Type B pancreatic cell (in vitro differentiated cells): ENCODE measurements at regions not wholly inside any gene's neighbourhood (a gene's known extent, or its start where the extent isn't known, plus 50 kb on each side); places are given as distances from the start of the nearest gene placed in this dataset.

Source experiments
- DNase-seq: peaks from one replicate; pipeline ENCODE4 v3.0.0; 2021; ENCODE audit warnings: mixed read lengths; ENCODE audit not compliant: unreplicated experiment; ENCODE audit errors: extremely low spot score
- H3K27ac Mint-ChIP-seq: 2 replicates; pipeline ENCODE4 v1.8.0; 2021; ENCODE audit warnings: mild to moderate bottlenecking, mixed read lengths
- H3K27me3 Mint-ChIP-seq: 2 replicates; pipeline ENCODE4 v1.8.0; 2021; ENCODE audit warnings: mixed read lengths
- H3K36me3 Mint-ChIP-seq: 2 replicates; pipeline ENCODE4 v1.8.0; 2021; ENCODE audit warnings: mixed read lengths
- H3K4me1 Mint-ChIP-seq: one replicate; pipeline ENCODE4 v1.8.0; 2021; ENCODE audit warnings: mixed read lengths; ENCODE audit not compliant: unreplicated experiment
- H3K4me3 Mint-ChIP-seq: 2 replicates; pipeline ENCODE4 v1.8.0; 2021; ENCODE audit warnings: mild to moderate bottlenecking, mixed read lengths
- H3K9me3 Mint-ChIP-seq: 2 replicates; pipeline ENCODE4 v1.8.0; 2021; ENCODE audit warnings: mixed read lengths
- TF ChIP-seq, protein P1 (sequence below): fragments of 200-600 bp; sonication (generic); conservative IDR thresholded peaks from 2 replicates; pipeline ENCODE4 v1.5.0; 2021; ENCODE audit warnings: antibody characterized with exemption, mild to moderate bottlenecking

DNA sequence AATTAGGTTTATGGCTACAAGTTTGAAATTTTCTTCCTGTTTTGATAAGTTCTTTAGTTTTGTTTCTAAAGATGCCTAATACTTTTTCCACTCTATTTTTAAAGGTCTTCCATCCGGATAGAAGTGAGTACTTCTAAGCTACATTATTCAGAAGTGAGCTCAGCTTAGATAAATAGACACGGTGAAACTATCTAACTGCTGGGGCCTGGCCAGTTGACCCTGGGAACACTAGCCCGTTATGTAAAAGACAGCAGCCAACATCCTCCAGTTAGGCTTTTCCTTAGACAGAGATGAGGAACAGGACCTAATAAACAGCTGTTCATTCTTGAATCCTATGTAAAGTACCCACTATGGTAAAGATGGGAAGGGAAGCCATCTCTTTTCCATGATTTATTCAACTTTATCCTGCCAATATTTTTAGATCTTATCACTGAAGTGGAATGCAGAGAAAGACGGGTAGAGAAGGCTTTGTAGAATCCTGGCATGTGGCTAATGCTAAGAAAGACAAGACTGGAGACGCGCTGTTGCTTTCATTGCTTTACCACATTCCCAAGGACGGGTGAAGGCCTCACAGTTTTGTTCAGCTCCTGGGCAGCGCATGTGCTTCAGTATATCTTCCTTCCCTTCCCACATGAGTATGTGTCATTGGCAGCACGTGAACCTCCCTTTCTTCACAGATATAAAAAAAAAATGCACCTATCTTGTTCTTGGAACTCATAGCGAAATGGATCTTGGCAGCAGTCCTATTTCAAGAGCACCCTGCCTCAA lies 340.0 kb upstream of the MEOX2 start:
- no peak for DNase-seq
- H3K27me3 Mint-ChIP-seq = no peaks in the 10 kb centered on the region
- no peaks in the 10 kb centered on the region for H3K36me3 Mint-ChIP-seq
- no peak overlapping the region for H3K27ac Mint-ChIP-seq
- TF ChIP-seq, protein P1, sequence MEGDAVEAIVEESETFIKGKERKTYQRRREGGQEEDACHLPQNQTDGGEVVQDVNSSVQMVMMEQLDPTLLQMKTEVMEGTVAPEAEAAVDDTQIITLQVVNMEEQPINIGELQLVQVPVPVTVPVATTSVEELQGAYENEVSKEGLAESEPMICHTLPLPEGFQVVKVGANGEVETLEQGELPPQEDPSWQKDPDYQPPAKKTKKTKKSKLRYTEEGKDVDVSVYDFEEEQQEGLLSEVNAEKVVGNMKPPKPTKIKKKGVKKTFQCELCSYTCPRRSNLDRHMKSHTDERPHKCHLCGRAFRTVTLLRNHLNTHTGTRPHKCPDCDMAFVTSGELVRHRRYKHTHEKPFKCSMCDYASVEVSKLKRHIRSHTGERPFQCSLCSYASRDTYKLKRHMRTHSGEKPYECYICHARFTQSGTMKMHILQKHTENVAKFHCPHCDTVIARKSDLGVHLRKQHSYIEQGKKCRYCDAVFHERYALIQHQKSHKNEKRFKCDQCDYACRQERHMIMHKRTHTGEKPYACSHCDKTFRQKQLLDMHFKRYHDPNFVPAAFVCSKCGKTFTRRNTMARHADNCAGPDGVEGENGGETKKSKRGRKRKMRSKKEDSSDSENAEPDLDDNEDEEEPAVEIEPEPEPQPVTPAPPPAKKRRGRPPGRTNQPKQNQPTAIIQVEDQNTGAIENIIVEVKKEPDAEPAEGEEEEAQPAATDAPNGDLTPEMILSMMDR = no peak
- H3K4me3 Mint-ChIP-seq = no peak overlapping the region
- H3K4me1 Mint-ChIP-seq = peaks cover 11% of the 10 kb centered on the region
- H3K9me3 Mint-ChIP-seq = no peaks in the 10 kb centered on the region

DNA sequence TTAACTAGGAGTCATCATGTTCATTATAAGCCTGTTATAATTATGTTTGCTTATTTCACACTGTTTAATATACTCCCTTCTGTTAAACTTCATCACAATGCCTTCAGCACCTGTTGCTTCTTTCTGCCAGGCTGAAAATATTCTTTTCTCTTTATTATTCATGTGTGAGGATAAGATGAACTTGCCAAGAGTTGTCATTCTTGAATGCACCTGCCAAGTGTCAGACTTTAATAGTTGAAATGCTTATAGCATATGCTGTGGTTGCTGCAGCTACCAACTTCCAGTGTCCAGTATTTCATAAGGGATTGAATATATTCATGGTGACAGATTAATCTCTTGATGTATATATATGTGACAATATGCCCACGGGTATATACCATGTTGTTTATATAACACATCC lies 339.2 kb upstream of the MEOX2 start:
- TF ChIP-seq, protein P1 = no peak
- no peak for DNase-seq
- no peaks in the 10 kb centered on the region for H3K36me3 Mint-ChIP-seq
- H3K4me1 Mint-ChIP-seq = peaks cover 11% of the 10 kb centered on the region
- no peak overlapping the region for H3K27ac Mint-ChIP-seq
- H3K9me3 Mint-ChIP-seq = no peaks in the 10 kb centered on the region
- no peak overlapping the region for H3K4me3 Mint-ChIP-seq
- H3K27me3 Mint-ChIP-seq = no peaks in the 10 kb centered on the region

DNA sequence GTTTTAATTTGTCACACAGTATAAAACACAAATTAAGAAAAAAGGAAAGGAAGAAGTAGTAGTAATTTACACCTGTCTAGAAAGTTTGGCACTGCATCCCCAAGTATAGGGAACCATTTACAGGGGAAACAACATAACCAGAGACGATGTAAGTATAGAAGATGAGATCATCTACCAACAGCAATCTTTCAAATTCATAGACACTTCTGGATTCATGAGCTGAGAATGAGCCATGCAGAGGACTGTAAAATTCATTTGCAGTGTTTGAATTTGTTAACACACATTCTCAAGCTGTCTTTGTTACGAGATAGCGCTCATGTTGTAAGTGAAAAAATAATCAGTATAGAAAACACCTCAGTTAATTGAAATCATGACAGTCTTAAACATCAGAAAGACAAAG lies 337.0 kb upstream of the MEOX2 start:
- Mint-ChIP-seq H3K27ac (no peak overlapping the region), H3K4me1 (peaks cover 11% of the 10 kb centered on the region), H3K27me3 (no peaks in the 10 kb centered on the region), H3K4me3 (no peak overlapping the region), H3K9me3 (no peaks in the 10 kb centered on the region), H3K36me3 (no peaks in the 10 kb centered on the region)
- DNase-seq = no peak
- TF ChIP-seq, protein P1 = no peak

DNA sequence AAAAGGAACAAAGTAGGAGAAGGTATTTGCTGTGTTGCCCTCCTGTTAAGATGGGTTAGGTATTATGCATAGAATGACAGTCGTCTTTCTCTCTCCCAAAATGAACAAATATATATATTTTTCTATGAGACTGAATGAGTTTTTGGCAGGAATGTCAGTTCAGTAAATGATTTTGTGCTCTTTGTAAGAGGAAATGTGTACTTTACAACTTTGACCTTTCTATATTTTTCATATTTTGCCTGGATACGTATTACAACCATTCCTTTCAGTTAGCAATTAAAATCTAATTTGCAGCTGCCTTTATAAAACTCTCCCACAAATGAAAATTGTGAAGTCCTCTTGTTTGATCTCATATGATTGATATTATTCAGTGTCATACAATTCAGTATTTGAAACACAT lies 336.6 kb upstream of the MEOX2 start:
- H3K9me3 Mint-ChIP-seq = no peaks in the 10 kb centered on the region

DNA sequence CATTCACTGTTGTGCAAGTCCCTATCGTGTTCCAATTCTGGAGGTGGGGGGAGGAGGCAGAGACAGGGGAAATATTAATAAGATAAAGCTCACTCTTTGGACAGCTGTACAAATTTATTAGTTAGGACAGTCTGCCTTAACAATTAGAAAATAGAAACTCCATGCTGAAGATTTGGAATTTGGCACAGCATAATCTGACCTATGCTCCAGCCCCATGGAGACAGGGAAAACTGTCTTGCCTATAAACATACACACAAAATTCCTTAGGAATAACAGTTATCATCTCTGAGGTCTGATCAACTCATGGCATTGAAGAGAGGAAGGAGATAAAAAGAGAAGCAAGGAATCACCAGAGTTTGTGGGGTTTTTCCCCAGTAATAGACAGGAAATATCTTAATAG lies 335.4 kb upstream of the MEOX2 start:
- H3K36me3 Mint-ChIP-seq = no peaks in the 10 kb centered on the region
- H3K27me3 Mint-ChIP-seq = no peaks in the 10 kb centered on the region
- TF ChIP-seq, protein P1 = no peak
- peaks cover 3% of the 10 kb centered on the region for H3K4me1 Mint-ChIP-seq
- no peaks in the 10 kb centered on the region for H3K9me3 Mint-ChIP-seq
- H3K27ac Mint-ChIP-seq = no peak overlapping the region
- H3K4me3 Mint-ChIP-seq = no peak overlapping the region
- no peak for DNase-seq

More for the DNA sequence above, 336.6 kb upstream of the MEOX2 start:
- TF ChIP-seq, protein P1 = no peak
- Mint-ChIP-seq H3K27ac (no peak overlapping the region), H3K4me1 (peaks cover 8% of the 10 kb centered on the region), H3K4me3 (no peak overlapping the region), H3K27me3 (no peaks in the 10 kb centered on the region), H3K36me3 (no peaks in the 10 kb centered on the region)
- DNase-seq = no peak
